ENCODE measurements at regions not wholly inside any gene's neighbourhood (a gene's known extent, or its start where the extent isn't known, plus 50 kb on each side); places are given as distances from the start of the nearest gene placed in this dataset.

DNA sequence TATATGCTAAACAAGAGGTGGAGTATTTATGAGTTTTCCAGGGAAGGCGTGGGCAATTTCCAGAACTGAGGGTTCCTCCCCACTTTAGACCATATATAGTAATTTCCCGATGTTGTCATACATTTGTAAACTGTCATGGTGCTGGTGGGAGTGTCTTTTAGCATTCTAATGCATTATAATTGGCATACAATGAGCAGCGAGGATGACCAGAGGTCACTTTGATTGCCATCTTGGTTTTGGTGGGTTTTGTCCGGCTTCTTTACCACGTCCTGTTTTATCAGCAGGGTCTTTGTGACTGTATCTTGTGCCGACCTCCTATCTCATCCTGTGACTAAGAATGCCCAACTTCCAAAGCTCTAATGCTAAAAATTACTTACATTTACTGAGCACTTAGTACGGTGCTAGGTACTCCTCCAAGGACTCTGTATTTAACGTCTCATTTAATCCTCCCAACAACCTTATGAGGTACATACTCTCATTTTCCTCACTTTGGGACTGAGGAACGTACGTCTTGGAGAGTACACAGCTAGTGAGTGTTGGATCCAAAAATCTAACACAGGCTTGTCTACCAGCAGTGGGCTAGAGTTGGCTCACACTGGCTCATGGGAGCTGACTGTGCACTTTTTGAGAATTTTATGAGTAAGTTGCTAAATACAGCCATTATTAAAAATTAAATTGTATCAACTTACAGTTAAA lies 144.8 kb upstream of the NEBL start:
- TF ChIP-seq, protein P1, sequence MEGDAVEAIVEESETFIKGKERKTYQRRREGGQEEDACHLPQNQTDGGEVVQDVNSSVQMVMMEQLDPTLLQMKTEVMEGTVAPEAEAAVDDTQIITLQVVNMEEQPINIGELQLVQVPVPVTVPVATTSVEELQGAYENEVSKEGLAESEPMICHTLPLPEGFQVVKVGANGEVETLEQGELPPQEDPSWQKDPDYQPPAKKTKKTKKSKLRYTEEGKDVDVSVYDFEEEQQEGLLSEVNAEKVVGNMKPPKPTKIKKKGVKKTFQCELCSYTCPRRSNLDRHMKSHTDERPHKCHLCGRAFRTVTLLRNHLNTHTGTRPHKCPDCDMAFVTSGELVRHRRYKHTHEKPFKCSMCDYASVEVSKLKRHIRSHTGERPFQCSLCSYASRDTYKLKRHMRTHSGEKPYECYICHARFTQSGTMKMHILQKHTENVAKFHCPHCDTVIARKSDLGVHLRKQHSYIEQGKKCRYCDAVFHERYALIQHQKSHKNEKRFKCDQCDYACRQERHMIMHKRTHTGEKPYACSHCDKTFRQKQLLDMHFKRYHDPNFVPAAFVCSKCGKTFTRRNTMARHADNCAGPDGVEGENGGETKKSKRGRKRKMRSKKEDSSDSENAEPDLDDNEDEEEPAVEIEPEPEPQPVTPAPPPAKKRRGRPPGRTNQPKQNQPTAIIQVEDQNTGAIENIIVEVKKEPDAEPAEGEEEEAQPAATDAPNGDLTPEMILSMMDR (IDR thresholded peaks at IDR 0.05) = no peak

DNA sequence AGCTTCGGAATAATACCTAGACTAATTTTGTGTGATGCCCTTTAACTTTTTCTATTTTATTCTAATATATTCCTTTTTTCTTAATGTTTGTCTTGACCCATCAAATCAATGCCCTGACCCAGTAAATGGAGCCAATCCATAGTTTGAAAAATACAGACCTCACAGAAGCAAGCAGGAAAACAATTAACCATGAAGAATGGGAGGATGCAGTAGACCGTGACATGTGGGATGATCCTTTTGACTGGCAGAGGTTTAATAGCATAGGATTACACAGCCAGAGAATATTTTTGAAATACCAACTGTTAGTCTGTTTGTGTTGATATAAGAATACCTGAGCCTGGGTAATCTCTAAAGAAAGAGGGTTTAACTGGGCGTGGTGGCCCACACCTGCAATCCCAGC lies 142.6 kb upstream of the NEBL start:
- TF ChIP-seq, protein P1 (IDR thresholded peaks at IDR 0.05) = no peak

DNA sequence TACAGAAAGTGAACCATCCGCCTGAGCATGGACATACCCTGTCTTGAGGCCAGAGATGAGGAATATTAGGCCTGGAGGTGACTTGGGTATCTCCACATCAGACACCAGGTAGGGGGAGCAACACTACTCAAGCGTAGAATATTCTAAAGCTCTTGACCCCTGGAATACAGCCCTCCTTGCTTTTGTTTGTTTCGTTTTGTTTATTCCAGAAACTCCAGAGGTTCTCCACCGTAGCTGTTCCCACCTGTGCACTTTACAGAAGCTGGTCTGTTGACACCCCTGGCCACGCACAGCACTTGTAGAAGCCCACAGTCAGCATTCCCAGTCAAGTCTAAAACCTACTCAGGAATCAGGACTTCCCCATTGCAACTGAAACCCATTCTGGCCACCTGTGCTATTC lies 139.6 kb upstream of the NEBL start:
- TF ChIP-seq, protein P1 (IDR thresholded peaks at IDR 0.05) = no peak

DNA sequence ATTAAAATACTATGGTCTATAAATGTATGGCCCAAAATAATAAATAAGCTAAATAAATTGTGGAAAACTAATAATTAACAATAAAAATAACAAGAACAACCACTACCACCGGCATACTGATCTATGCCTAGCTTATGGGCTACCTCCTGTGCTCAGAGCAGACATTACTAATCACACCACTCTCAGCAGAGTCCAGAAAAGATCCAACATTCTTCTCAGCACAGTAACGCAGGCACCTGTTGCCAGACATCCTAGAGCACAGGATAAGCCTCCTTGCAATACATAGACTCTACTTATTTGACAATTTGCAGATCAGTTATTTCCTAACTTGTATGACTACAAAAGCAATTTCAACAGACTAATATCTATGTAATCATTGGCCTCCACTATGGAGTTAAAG lies 137.1 kb upstream of the NEBL start:
- TF ChIP-seq, protein P1 (IDR thresholded peaks at IDR 0.05) = no peak

DNA sequence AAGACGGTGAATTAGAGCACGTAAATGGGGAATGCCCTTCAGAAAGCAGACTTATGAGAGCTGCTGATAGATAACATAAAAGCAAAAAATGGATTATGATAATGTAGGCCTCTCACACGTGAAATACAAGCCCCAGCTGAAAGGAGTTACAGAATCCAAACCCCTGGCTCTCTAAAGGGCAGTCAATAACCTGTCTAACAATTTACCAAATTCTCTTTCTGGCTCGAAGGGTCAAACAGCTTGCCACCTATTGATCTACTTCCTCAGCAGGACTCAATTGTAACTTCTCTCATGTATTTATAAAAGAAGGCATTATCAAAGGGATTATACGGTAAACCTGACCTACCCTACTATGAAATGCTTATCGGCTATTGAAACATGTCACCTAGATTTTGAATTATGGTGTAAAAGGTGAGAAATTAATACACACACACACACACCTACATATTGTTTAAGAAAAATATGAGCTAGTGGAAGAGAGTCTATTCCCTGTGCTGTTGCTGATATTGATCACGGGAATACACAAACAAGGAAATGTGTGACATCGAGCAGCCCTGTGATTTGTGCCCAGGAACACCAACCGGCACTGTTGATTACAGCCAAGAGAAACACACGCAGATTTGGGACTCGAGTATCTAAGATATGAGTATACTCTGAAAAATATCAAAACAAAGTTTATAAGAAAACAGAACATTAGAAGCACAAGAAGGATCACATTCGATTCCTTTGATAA lies 135.6 kb upstream of the NEBL start:
- TF ChIP-seq, protein P1 (IDR thresholded peaks at IDR 0.05) = no peak

DNA sequence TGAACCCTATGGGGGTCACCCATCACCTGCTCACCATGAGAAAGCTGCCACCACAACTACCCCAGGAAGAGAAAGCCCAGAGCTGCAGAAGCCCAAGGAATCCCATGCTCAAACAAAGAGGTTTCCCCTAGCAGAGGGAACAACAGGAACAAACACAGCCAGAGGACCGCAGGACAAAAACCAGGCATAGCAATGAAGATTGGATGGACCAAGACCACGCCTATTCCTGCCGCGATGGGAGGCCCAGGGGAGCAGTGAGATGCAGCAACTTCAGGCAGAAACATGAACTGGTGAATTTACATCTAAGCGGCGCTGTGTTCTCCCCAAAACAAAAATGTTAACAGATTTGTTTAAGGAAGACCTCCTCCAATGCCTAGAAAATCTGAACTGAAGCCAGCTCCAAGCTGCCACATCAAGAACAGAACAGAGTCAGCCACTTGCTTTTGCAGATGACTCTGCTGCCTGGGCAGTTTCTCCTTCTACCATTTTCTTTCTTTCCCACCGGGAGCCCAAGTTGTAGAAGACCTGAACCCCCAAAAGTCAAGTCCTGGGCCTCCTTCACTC lies 134.2 kb upstream of the NEBL start:
- TF ChIP-seq, protein P1 (IDR thresholded peaks at IDR 0.05) = no peak

DNA sequence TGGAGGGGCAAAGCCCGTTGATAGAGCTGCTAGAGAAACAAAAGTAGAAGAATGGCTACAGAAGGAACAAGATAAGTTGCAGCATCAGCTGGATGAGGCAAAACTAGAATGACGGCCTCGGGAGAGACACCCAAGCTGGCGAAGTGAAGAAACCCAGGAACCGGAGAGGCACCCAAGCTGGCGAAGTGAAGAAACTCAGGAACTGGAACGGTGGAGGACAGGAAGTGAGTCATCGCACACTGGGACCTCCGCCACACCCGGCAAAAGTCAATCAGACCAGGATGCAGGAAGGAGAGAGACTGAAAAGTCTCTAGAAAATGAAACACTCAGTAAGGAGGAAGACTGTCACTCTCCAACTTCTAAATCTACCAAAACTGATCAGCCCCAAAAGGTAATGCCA lies 133.0 kb upstream of the NEBL start:
- TF ChIP-seq, protein P1 (IDR thresholded peaks at IDR 0.05) = no peak

All from LNCAP (cell line).